ENCODE measurements at regions not wholly inside any gene's neighbourhood (a gene's known extent, or its start where the extent isn't known, plus 50 kb on each side); places are given as distances from the start of the nearest gene placed in this dataset.

DNA sequence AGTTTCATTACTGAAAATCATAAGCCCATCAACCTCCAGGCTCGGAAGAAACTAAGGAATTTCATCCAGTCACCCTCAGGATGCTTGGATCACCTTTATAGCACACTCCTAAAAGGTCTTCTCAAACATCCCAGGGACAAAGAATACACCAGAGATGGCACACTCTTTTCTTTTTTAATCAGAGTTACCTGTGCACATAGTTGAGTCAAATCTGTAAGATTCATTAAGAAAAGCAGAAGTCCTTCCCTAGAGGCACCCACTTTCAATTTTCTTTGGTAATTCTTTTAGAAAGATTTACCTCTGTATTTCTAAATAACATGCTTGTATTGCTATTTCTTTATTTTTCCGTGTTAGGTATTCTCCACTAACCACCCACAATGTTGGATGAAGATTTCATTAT lies 50.6 kb upstream of the IL6 start:
- no peak for DNase-seq (ENCODE audit: low read depth in 2 of 2)

DNA sequence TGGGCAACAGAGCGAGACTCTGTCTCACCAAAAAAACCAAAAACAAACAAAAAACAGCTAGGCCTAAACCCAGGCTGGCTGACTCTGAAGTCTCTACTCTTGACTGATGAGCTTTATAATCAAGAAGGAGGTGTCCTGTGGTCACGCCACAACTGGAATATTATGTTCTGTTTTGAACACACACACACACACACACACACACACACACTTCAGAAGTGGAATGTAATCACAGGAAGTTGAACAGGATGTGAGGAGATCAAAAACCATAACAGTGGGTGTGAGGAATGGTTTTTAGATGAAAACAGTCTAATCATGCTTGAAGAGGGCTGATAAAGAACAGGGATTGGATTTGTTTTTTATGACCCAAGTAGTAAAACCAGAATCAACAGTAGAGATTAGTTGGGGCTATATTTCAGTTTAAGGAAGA lies 51.1 kb upstream of the IL6 start:
- no peak for DNase-seq (ENCODE audit: low read depth in 2 of 2)

DNA sequence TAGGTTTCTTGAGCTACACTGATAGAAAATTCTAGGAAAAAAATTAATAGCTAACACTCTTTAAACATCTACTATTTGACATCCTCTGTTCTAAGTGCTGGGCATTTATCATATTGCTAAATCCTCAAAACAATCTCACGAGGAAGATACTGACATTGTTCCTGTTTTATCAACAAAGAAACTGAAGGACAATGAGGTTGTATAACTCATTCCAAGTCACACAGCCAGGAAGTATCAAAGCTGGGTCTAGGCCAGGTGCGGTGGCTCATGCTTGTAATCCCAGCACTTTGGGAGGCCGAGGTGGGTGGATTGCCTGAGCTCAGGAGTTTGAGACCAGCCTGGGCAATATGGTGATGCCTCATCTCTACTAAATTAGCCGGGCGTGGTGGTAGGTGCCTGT lies 51.6 kb upstream of the IL6 start:
- DNase-seq (ENCODE audit: low read depth in 2 of 2): no peak

DNA sequence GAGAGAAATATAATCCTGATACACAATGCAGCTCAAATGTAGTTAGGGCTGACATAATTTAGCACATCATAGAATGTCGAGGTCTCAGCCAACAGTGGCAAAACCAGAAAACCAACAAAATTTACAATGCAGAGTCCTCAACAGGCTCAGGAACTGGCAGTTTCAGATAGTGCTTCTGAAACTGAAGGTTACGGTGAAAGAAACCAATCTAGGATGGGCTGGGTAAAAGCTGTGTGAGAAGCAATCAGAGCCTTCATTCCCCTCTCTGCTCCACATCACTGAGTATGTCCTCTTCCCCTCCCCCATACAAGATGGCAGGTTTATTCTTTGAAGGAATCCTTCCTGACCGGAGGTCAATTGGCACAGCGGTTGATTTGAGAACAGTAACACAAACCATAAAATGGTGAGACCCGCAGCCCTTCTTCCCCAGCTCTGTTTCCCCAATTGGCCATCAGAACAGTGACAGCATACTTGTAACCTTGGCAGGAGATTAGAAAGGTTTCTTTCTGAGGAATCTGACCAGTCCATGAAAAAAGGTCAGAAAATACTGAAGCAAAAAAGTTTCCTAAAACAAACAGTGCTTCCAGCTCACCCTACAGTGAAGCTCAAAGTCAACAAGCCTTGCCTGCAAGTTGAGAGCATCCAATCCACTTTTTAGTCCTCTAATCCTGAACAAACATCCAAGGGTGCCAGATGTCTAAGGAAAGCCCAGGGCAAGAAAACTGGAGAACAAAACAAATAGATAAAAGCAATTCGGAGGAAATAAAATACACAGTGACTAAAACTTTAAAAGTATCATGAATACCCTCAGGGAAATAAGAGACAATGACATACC lies 53.9 kb upstream of the IL6 start:
- DNase-seq (ENCODE audit: low read depth in 2 of 2): no peak

DNA sequence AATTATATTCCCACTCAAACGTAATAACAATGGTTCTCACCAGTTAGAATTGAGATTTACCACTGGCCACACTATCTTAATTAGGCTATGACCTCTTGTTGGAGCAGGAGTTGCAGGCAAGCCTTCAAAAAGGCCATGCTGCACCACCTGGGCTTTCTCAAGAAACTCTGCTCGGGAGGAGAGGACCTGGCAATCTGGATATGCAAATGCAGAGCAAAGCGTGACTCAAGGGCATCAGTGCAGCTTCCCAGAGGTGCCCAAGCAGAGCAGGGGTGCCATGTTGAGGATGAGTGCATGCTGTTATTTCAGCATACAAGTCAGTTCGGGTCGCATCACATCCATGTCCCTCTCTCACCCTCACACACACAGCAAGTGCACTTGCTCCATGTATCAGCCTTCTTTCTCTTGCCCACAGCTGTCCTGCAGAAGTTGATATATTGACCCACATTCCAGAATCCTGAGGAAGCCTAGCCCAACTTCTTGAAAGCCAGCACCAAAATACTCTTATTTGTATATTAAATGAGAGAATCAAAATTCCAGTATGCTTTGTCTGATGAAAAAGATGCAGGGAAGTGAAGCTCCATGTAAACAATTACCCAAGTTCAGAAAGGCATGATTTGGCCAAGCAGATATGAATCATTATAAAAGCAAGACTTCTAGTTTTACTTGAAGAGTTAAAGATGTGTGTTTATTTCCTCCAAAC lies 55.7 kb upstream of the IL6 start:
- DNase-seq (ENCODE audit: low read depth in 2 of 2): no peak

DNA sequence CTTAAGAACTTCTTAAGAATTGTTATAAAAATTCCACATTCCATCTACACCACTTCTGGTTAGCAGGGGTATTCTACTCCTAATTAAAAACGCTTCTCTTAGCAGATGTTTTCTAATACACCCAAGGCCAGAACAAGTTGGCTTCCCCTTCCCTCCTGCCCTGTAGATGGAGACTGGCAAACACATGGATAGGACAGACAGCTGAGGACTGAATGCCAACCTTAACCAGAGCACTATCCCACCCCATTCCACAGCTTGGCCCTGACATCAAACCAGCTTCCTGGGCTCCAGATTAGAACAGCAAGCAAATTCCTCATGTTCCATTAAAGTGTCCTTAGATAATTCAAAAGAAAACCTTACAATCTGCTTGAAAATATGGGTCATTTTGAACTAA lies 56.6 kb upstream of the IL6 start:
- DNase-seq (ENCODE audit: low read depth in 2 of 2): no peak

DNA sequence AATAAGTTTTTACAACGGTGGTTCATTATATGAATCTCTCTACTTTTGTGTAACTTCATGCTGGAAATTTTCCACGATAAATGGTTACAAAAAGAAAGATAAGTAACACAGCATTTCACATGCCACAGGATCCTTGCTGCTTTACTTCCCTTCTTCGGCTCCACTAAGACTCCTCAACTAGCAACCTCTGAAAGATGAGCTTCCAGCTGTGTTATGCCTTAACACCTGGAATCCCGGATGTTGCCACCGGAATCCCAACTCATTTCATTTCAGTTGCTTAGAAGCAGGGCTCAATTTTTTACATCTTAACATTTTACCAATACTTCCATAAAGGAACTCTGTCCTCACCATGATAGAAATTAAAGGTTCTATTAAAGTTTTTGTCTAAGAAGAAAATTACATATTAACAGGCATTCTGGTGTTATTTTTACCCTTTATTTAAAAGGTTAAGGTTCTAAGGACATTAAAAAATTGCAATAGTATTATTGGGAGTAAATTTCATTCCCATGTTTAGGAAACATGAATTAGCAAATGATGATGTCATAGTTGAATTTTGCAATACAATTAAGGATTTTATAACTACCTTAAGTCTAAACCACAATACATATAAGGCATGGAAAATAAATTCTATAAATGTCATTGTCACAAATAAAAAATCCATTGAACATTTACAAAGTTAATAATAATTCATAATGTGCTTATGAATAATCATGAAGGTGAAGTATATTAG lies 57.1 kb upstream of the IL6 start:
- DNase-seq (ENCODE audit: low read depth in 2 of 2): no peak

DNA sequence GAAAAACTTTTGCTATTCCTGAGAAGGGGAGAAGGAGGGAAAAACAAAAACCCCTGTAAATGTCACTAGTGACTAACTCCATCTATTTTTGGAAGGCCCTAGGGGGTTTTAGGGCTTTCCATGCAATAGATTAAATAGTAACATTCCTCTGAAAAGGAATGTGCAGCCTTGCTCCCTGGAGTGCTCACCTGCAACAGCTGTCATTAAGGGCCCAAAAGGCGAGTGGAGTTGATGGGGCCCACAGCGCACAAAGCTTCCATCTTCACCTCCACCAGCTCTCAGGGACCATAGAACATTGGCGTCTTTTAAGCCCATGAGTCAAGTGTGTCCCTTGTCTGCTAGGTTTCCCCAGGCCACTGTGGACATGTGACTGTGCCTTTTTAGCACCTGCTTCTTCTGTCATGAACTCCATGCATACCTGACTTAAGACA lies 58.0 kb upstream of the IL6 start:
- DNase-seq (ENCODE audit: low read depth in 2 of 2): no peak

DNA sequence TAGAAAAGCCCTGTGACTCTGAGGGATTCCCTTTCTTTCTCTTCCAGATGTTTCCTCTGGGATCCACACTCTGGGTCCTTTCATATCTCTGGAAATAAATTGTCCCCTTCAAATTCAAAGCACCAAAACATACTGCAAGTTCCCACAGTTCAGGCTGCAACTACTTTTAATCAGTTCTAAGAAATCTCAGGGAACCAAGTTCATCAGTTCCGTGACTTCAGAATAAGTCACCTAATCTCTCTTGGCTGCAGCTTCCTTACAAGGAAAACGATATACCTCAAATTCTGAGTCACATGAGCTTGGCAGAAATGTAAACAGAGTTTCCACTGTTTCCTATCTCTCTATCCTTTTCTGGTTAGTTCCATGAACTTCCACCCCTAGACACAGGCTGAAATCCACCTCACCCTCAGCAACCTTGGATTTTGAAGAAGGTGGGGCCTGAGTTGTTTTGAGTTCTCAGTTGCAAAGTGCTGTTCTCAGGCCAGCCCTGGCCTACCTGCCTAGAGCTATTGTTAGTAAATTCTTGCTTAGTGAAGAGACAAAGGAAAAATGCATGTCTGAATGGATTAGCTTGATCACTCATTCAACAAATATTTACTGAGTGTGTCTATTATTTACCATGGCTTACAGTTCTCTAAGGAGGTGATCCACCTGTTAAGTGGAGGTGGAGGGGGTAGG lies 59.3 kb upstream of the IL6 start:
- DNase-seq (ENCODE audit: low read depth in 2 of 2): no peak

DNA sequence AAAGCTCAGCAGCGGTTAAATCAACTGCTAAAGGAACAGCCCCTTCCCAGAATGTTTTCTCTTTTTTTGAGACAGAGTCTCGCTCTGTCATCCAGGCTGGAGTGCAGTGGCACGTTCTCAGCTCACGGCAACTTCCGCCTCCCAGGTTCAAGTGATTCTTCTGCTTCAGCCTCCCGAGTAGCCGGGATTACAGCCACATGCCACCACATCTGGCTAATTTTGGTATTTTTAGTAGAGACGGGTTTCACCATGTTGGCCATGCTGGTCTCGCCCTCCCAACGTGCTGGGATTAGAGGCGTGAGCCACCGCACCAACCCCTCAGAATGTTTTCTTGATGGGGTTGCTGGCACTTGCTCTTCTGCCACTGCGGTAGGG lies 59.8 kb upstream of the IL6 start:
- no peak for DNase-seq (ENCODE audit: low read depth in 2 of 2)

DNA sequence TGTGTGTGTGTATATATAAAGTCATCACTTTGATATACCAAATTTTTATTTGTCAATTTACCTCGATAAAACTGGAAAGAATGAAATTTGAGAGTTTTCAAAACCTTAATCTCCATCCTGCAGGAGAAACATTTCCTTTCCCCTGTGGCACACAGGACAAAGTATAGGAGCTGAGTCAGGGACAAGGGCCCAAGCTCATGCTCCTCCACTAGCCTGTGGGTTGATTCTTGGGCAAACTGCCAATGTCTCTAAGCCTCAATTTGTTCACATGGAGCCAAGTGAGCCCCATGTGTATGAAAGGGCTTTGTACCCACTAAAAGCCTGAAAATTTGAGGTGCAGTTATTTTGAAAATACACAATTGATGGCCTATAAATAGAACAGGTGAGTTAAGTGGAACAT lies 60.3 kb upstream of the IL6 start:
- DNase-seq (ENCODE audit: low read depth in 2 of 2): no peak

DNA sequence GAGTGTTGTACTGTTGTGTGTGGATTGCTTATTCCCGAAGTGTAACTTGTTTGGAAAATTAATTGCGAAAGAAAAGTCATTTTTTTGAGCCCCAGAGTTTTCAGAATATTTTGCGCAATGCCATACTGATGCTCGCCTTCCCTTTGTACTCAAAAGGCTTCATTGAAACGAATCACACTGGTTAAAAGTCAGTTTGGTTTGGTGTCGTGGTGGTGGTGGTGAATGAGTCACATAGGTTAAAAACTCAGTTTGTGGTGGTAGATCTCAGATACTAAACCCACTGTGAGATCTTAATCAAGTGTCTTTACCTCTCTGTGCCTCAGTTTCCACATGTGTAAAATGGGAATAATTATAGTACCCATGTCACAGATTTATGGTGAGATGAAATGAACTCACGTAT lies 61.1 kb upstream of the IL6 start:
- no peak for DNase-seq (ENCODE audit: low read depth in 2 of 2)

DNA sequence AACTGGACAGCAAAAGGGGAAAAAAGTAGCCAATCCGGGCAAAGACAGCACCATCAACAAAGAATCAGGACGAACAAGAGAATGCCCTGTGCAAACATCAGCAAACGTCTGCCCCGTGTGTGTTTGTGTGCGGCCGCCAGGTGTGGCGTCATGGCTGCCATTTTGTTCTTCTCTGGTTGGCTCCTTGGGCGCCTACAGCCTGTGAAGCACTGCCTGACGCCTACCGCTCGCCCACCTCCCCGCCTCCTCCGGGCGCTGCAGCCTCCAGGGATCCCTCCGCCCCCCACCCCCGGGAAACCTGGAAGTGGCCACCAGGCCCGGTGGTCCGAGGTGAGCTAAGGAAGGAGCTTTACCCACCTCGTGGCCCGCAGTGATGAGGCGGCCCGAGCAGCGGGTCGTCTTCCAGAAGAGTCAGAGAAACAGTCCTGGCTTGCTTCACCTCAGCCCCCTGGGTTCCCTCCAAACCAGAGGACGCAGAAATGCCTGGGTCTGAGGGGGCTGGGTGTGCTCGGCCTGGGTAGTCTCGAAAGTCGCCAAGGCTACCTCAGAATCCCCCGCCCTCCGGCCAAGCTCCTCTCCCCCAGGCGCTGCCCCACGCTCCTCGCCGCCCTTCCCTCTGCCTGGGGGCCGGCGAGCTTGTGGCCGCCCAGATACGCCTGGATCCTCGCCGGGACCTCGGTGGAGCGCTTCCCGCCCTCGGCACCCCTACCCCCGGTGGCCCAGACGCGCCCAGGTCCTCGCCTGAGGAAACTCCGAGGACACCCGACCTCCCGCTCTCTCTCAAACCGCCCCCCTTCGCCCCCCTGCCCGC lies 61.8 kb upstream of the IL6 start:
- DNase-seq (ENCODE audit: low read depth in 2 of 2): no peak

DNA sequence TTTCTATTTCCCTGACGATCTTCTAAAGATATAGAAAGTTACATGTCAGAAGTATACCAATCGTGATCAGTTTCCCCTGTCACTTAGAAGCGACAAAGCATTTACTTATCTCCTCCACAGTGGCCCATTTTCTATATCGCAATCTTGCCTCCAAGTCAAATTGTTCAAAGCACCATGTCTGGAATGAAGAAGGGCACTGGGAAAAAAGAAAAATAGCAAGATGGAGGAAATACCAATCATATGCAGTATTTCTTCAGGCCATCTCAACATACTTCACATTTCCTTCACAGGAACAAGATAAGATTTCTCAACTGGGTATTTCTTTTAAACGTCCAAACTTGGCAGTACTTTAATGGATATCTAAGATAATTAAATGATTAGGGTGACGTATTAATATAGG lies 63.3 kb upstream of the IL6 start:
- DNase-seq (ENCODE audit: low read depth in 2 of 2): no peak

DNA sequence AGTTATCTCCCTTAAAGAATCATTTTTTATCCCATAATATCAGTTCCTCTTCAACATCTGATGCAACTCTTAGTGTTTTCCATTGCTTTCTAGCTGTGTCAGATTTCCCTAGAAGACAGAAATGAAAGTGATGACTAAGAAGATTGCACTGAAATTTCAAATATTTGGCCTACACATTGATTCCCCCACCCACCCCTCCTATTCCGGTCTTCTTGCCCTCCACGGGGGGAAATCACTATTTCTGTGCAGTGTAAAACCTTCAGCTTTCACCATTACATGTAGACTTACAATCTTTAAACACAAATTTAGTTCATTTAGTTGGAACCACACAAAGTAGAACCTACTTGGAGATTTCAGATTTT lies 63.7 kb upstream of the IL6 start:
- no peak for DNase-seq (ENCODE audit: low read depth in 2 of 2)

DNA sequence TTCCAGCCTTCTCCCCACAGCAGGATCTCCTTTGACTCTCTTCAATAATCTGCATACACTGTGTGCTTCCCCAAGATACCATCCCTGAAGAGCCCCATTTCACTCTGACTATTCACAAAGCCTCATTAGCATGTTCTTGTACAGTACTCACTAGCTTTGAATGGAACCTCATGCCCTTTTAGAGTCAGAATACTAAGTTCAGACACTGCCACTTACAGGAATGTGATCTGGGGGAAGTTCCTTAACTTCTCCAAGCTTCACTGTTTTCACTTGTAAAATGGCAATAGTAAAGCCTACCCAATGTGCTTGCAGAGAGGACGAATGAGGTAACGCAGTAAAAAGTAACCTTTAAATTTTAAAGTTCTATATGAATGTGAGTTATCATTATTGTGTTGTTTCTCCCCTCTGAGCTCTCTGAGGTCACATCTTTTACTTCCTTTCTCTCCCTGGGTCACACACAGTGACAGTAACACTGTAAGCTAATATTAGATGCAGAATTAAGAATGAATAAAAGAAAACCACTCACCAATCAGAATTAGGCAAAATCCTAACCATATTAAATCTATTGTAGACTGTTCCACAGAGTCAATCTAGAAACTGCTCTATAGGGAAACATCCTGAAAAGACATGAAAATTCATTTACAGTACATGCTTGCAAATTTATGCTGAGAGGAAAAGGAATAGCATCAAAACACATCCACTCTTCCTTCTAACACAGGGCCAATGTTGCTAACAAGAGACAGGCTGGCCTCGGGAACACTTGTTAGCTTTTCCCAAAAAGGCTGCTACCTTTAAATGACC lies 64.2 kb upstream of the IL6 start:
- DNase-seq (ENCODE audit: low read depth in 2 of 2): no peak

DNA sequence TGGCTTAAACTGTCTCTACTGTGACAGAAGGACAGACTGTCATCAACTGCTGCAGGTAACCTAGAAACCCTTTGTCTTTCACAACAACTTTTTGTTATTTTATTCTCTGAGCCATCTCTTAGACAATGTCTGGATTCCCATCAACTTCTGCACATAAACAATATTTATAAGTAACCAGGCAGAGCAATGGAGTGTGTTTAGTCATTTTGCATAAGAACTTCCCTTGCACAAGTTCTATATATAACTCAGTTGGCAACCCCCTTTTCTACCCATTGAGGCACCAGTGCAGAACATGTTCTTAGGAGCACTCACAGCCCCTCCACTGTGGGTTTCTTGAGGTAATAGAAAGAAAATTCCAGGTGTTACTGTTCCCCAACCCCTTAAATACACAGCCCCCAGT lies 65.0 kb upstream of the IL6 start:
- no peak for DNase-seq (ENCODE audit: low read depth in 2 of 2)

DNA sequence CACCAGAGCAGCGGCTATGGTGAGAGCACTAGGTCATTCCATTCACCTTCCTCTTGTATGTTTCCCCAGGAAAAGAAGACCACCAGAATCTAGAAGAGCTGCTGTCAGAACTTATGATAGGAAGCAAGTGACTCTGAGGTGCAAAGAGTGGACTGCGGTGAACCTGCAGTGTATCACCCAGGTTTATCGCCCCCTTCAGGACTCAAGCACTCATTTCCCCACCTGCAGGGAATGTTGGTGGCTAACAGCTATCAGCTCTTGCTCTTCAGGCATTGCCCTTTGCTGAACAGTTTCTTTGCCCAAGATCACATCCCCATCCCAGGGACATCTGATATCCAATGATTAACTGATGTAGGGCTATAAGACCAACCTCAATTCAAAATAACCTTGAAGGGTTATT lies 66.3 kb upstream of the IL6 start:
- DNase-seq (ENCODE audit: low read depth in 2 of 2): no peak

DNA sequence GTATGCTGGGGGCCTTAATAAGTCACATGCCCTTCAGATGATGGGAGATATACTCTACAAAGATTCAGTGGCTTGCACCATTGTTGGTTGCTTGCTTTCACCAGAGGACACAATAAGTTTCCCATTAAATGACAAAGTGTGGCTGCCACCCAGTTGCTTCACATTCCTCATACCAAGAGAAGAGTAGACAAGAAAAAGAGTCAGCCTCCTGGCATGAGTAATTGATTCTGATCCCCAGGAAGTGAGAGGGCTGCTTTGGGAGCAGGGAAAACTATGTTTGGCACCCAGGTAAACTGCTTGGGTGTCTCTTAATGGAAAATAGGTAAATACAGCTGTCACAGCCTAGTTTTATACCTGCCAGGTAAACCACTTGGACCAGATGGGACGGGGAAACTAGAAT lies 66.7 kb upstream of the IL6 start:
- DNase-seq (ENCODE audit: low read depth in 2 of 2): no peak

DNA sequence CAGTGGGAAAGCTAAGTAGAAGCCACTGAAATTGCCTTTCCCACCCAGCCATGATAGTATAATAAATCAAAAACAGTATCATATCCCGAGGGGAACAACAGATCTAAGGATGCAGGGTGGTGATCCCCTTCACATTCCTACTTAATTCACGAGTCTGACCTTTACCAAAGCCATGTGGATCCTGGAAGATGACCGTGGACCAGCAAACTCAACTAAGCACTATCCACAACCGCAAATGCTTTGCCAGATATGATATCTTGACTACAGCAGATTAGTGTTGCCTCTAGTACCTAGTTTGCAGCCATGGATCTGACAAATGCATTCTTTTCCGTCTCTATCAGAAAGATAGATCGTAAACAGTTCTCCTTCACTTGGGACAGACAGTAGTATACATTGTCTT lies 67.3 kb upstream of the IL6 start:
- no peak for DNase-seq (ENCODE audit: low read depth in 2 of 2)

DNA sequence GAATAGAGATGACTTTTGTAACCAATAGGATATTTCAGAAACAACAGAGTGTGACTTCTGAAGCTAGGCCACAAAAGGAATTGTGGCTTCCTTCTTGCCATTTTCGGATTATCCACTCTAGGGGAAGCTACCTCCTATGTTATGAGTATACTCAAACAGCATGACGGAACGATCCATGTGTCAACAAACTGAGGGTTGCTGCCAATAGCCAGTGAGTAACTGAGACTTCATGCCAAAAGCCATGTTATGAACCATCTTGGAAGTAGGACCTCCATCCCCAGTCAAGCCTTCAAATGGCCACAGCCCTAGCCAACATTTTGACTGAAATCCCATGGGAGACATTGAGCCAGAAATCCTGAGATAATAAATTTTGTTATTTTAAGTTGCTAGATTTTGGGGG lies 69.0 kb upstream of the IL6 start:
- no peak for DNase-seq (ENCODE audit: low read depth in 2 of 2)

All from stimulated activated CD8-positive, alpha-beta memory T cell treated with anti-CD3 and anti-CD28 coated beads, Interleukin-2, amount 100 ng/mL, for 1 hour (primary cell).